PC-9 (cell line): ENCODE measurements at regions not wholly inside any gene's neighbourhood (a gene's known extent, or its start where the extent isn't known, plus 50 kb on each side); places are given as distances from the start of the nearest gene placed in this dataset.

Source experiments
- BruUV-seq: library from RNA; stranded (reverse); fragments of 400-500 nt; replicated peaks from 2 replicates; lab custom pipeline; 2021; lab: Mats Ljungman, UMichigan
- CTCF ChIA-PET: fragments of 300-600 bp; sonication (Branson Sonifier 250); formaldehyde crosslinking; loops from one replicate; lab custom pipeline; 2022; ENCODE audit warnings: antibody characterized with exemption; lab: Charles Lee
- POLR2A ChIA-PET: fragments of 300-600 bp; sonication (Branson Sonifier 250); formaldehyde crosslinking; loops from one replicate; lab custom pipeline; 2022; ENCODE audit warnings: antibody characterized with exemption; ENCODE audit not compliant: unreplicated experiment; lab: Charles Lee
- DNase-seq, 2 experiments: peaks; one replicate each; pipeline versions ENCODE4 v3.0.0 to v3.0.0-alpha.2; 2015 to 2022; ENCODE audit warnings: mixed read lengths in 1 of 2
- H2AFZ ChIP-seq: fragments of 200-600 bp; sonication (generic); 2 replicates; pipeline ENCODE4 v1.8.1; 2017; ENCODE audit warnings: antibody characterized with exemption
- H3F3A ChIP-seq: fragments of 200-600 bp; sonication (generic); 2 replicates; pipeline ENCODE4 v1.8.1; 2017; ENCODE audit warnings: antibody characterized with exemption, mild to moderate bottlenecking, low read depth; ENCODE audit not compliant: insufficient read depth
- H3K27ac ChIP-seq: fragments of 200-600 bp; sonication (generic); 2 replicates; pipeline ENCODE4 v1.6.1; 2016; ENCODE audit warnings: mixed run types
- H3K27me3 ChIP-seq: fragments of 200-600 bp; sonication (generic); 2 replicates; pipeline ENCODE4 v1.6.1; 2016; ENCODE audit warnings: low read depth, mixed run types; ENCODE audit not compliant: insufficient read depth
- H3K36me3 ChIP-seq: fragments of 200-600 bp; sonication (generic); 2 replicates; pipeline ENCODE4 v1.6.1; 2016; ENCODE audit warnings: low read depth, mixed run types
- H3K4me1 ChIP-seq: fragments of 200-600 bp; sonication (generic); replicated peaks from 2 replicates; pipeline ENCODE4 v1.6.1; 2016; ENCODE audit warnings: mixed run types; ENCODE audit not compliant: insufficient read depth
- H3K4me2 ChIP-seq: fragments of 200-600 bp; sonication (generic); 2 replicates; pipeline ENCODE4 v1.6.1; 2017; ENCODE audit warnings: mixed run types
- H3K4me3 ChIP-seq: fragments of 200-600 bp; sonication (generic); 2 replicates; pipeline ENCODE4 v1.6.1; 2016; ENCODE audit warnings: mixed run types
- H3K79me2 ChIP-seq: fragments of 200-600 bp; sonication (generic); 2 replicates; pipeline ENCODE4 v1.6.1; 2017; ENCODE audit warnings: low read depth, mixed run types
- H3K9me2 ChIP-seq: fragments of 200-600 bp; sonication (generic); 2 replicates; pipeline ENCODE4 v1.8.1; 2017; ENCODE audit warnings: mild to moderate bottlenecking; ENCODE audit not compliant: insufficient read depth
- H3K9me3 ChIP-seq: fragments of 200-600 bp; sonication (generic); 2 replicates; pipeline ENCODE4 v1.8.1; 2016; ENCODE audit warnings: low read depth; ENCODE audit not compliant: insufficient read depth
- H4K20me1 ChIP-seq: fragments of 200-600 bp; sonication (generic); 2 replicates; pipeline ENCODE4 v1.8.1; 2017; ENCODE audit not compliant: insufficient read depth
- CTCF ChIP-seq: fragments of 200-600 bp; sonication (generic); conservative IDR thresholded peaks from 2 replicates; pipeline ENCODE4 v1.6.1; 2017; ENCODE audit warnings: mixed run types, antibody characterized with exemption, mild to moderate bottlenecking, moderate library complexity
- EZH2 ChIP-seq: fragments of 200-600 bp; sonication (generic); IDR thresholded peaks from 2 replicates; pipeline ENCODE4 v1.8.0; 2017; ENCODE audit warnings: antibody characterized with exemption, low read depth
- intact Hi-C: fragments of 100-400 bp; cut with micrococcal nuclease; formaldehyde crosslinking; loops from one replicate; pipeline ENCODE4 v1.10.0; 2022; ENCODE audit not compliant: unreplicated experiment

GRCh38 chr20:12699374-12700228, 309.2 kb upstream of the SPTLC3 start:
- DNase-seq: no peak
- H3K27ac ChIP-seq: no peak overlapping the region
- no peaks in the 10 kb centered on the region for H4K20me1 ChIP-seq
- intact Hi-C loops: no loop called here
- H3K9me2 ChIP-seq: no peaks in the 10 kb centered on the region
- CTCF ChIA-PET: no interaction called here
- H3K4me2 ChIP-seq: no peak overlapping the region
- H3K4me3 ChIP-seq: no peak overlapping the region
- no peaks in the 10 kb centered on the region for H3K9me3 ChIP-seq
- H3K79me2 ChIP-seq: no peaks in the 10 kb centered on the region
- no TSS peak for BruUV-seq
- TF ChIP-seq CTCF: no peak
- TF ChIP-seq EZH2: no peak
- no peaks in the 10 kb centered on the region for H3F3A ChIP-seq
- no peak overlapping the region for H2AFZ ChIP-seq
- no peaks in the 10 kb centered on the region for H3K36me3 ChIP-seq
- no peaks in the 10 kb centered on the region for H3K27me3 ChIP-seq
- H3K4me1 ChIP-seq: no peaks in the 10 kb centered on the region
- POLR2A ChIA-PET: no interaction called here

- Histone ChIP-seq H2AFZ (no peak overlapping the region), H3K4me1 (no peaks in the 10 kb centered on the region), H3K9me3 (no peaks in the 10 kb centered on the region), H4K20me1 (no peaks in the 10 kb centered on the region), H3K79me2 (no peaks in the 10 kb centered on the region), H3K9me2 (no peaks in the 10 kb centered on the region), H3K27me3 (no peaks in the 10 kb centered on the region), H3K27ac (no peak overlapping the region), H3K4me2 (no peak overlapping the region), H3K4me3 (no peak overlapping the region), H3K36me3 (no peaks in the 10 kb centered on the region), H3F3A (no peaks in the 10 kb centered on the region)
- ChIA-PET CTCF (no interaction called here), POLR2A (no interaction called here)
- BruUV-seq: no TSS peak
- TF ChIP-seq CTCF (no peak), EZH2 (no peak)
- intact Hi-C loops: no loop called here
- no peak for DNase-seq
Observed at GRCh38 chr20:12700701-12701100, 308.1 kb upstream of the SPTLC3 start.

GRCh38 chr20:12702312-12702711, 306.5 kb upstream of the SPTLC3 start:
- POLR2A ChIA-PET: no interaction called here

More at GRCh38 chr20:12702312-12702711, 306.5 kb upstream of the SPTLC3 start:
- no TSS peak for BruUV-seq
- Histone ChIP-seq H3F3A (no peaks in the 10 kb centered on the region), H2AFZ (no peak overlapping the region), H3K27ac (no peak overlapping the region), H3K9me3 (no peaks in the 10 kb centered on the region), H3K36me3 (no peaks in the 10 kb centered on the region), H3K4me2 (no peak overlapping the region), H3K27me3 (no peaks in the 10 kb centered on the region), H3K4me1 (no peaks in the 10 kb centered on the region), H3K79me2 (no peaks in the 10 kb centered on the region), H4K20me1 (no peaks in the 10 kb centered on the region), H3K9me2 (no peaks in the 10 kb centered on the region), H3K4me3 (no peak overlapping the region)
- TF ChIP-seq CTCF: no peak
- no peak for TF ChIP-seq EZH2
- intact Hi-C loops: no loop called here
- CTCF ChIA-PET: no interaction called here
- DNase-seq: no peak
